Suprapubic skin (tissue), 4 donors: ENCODE measurements at regions not wholly inside any gene's neighbourhood (a gene's known extent, or its start where the extent isn't known, plus 50 kb on each side); places are given as distances from the start of the nearest gene placed in this dataset.

Source experiments
- DNase-seq, 2 donors: peaks; one replicate each; pipeline ENCODE4 v3.0.0-alpha.2; 2019; ENCODE audit warnings: low spot score in 2 of 2
- H3K27ac ChIP-seq: fragments of 200-600 bp; sonication (generic); one replicate; pipeline ENCODE4 v1.5.1; 2019
- H3K27me3 ChIP-seq: fragments of 200-600 bp; sonication (generic); one replicate; pipeline ENCODE4 v1.5.1; 2019
- H3K36me3 ChIP-seq: fragments of 200-600 bp; sonication (generic); one replicate; pipeline ENCODE4 v1.5.1; 2019
- H3K4me1 ChIP-seq: fragments of 200-600 bp; sonication (generic); one replicate; pipeline ENCODE4 v1.5.1; 2019
- H3K4me3 ChIP-seq: fragments of 200-600 bp; sonication (generic); one replicate; pipeline ENCODE4 v1.5.1; 2019; ENCODE audit warnings: mild to moderate bottlenecking
- H3K9me3 ChIP-seq: fragments of 200-600 bp; sonication (generic); one replicate; pipeline ENCODE4 v1.5.1; 2019
- CTCF ChIP-seq, 2 donors: fragments of 200-600 bp in 1 of 2; fragments of 450-650 bp in 1 of 2; sonication (generic) in 1 of 2; IDR thresholded peaks; one replicate each; pipeline ENCODE4 v1.5.1; 2016 to 2019; ENCODE audit warnings: antibody characterized with exemption in 2 of 2, mild to moderate bottlenecking in 1 of 2, moderate library complexity in 1 of 2
- EP300 ChIP-seq: sonication (generic); formaldehyde crosslinking; IDR thresholded peaks from one replicate; pipeline ENCODE4 v1.6.1; 2017; ENCODE audit warnings: antibody characterized with exemption
- POLR2A ChIP-seq, 2 donors: fragments of 450-650 bp; IDR thresholded peaks; one replicate each; pipeline ENCODE4 v1.6.1; 2017; ENCODE audit warnings: antibody characterized with exemption in 2 of 2, mild to moderate bottlenecking in 2 of 2, moderate library complexity in 2 of 2
- POLR2AphosphoS5 ChIP-seq, 3 donors: sonication (generic); formaldehyde crosslinking; IDR thresholded peaks; one replicate each; pipeline ENCODE4 v1.6.1; 2017; ENCODE audit warnings: antibody characterized with exemption in 3 of 3
- WGBS: methylation state at CpG from one replicate; pipeline ENCODE4 v1.1.5; 2018; 5-methylcytosine and 5-hydroxymethylcytosine counted together

DNA sequence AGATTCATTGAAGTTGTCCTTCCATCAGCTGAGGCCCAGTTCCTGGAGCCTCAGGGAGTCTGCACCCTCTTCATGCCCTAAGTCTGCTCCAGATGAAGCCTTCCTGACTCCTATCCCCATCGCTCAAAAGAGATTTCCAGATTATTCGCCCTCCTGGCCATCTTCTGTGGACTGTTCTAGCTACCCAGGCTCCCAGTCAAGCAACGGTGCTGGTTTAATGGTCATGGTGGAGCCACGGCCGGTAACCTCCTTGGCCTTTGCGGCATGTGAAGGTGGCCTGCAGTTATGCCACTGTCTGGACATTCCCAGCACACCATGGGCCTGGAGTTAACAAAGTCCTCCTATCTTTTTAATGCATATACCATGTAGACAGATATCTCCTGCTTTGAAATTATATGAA is 140.1 kb upstream of the ASB18 start:
- TF ChIP-seq POLR2AphosphoS5 (IDR thresholded peaks at IDR 0.05): no peak
- no peaks in the 10 kb centered on the region for H3K9me3 ChIP-seq
- no peaks in the 10 kb centered on the region for H3K4me1 ChIP-seq
- H3K27ac ChIP-seq: no peak overlapping the region
- DNase-seq: peak in 1 of 2 donors; percentile 45
- H3K4me3 ChIP-seq: no peak overlapping the region
- H3K36me3 ChIP-seq: no peaks in the 10 kb centered on the region
- no peaks in the 10 kb centered on the region for H3K27me3 ChIP-seq
- 94% methylated on average over 6 of the region's 6 CpGs for WGBS

GRCh38 chr2:236405357-236405756 is 141.2 kb upstream of the ASB18 start:
- no peak for TF ChIP-seq POLR2AphosphoS5 (IDR thresholded peaks at IDR 0.05)
- Histone ChIP-seq H3K27me3 (no peaks in the 10 kb centered on the region), H3K36me3 (no peaks in the 10 kb centered on the region), H3K27ac (no peak overlapping the region), H3K4me1 (no peaks in the 10 kb centered on the region), H3K4me3 (no peak overlapping the region), H3K9me3 (no peaks in the 10 kb centered on the region)
- 96% methylated on average over 8 of the region's 8 CpGs for WGBS
- DNase-seq: no peak

- H3K9me3 ChIP-seq: no peaks in the 10 kb centered on the region
- H3K27me3 ChIP-seq: no peaks in the 10 kb centered on the region
- TF ChIP-seq CTCF (IDR thresholded peaks at IDR 0.05): no peak
- TF ChIP-seq EP300: no peak
- TF ChIP-seq POLR2AphosphoS5 (IDR thresholded peaks at IDR 0.05): no peak
- TF ChIP-seq POLR2A (IDR thresholded peaks at IDR 0.05): no peak
- H3K4me3 ChIP-seq: no peak overlapping the region
- H3K36me3 ChIP-seq: no peaks in the 10 kb centered on the region
- H3K27ac ChIP-seq: no peak overlapping the region
- 100% methylated on average over 2 of the region's 7 CpGs for WGBS
- DNase-seq: no peak
- no peaks in the 10 kb centered on the region for H3K4me1 ChIP-seq
Observed at GRCh38 chr2:236408090-236408489, 143.9 kb upstream of the ASB18 start.

- H3K9me3 ChIP-seq: no peaks in the 10 kb centered on the region
- 94% methylated on average over 9 of the region's 9 CpGs for WGBS
- no peak overlapping the region for H3K4me3 ChIP-seq
- no peak for TF ChIP-seq POLR2AphosphoS5 (IDR thresholded peaks at IDR 0.05)
- no peak for TF ChIP-seq POLR2A (IDR thresholded peaks at IDR 0.05)
- TF ChIP-seq EP300: no peak
- no peaks in the 10 kb centered on the region for H3K4me1 ChIP-seq
- H3K36me3 ChIP-seq: no peaks in the 10 kb centered on the region
- DNase-seq: no peak
- H3K27ac ChIP-seq: no peak overlapping the region
- no peaks in the 10 kb centered on the region for H3K27me3 ChIP-seq
Observed at GRCh38 chr2:236408786-236409185, 144.6 kb upstream of the ASB18 start.

GRCh38 chr2:236415684-236416444 is 151.7 kb upstream of the ASB18 start:
- H3K27me3 ChIP-seq: peaks cover 5% of the 10 kb centered on the region
- no peak for DNase-seq
- H3K27ac ChIP-seq: no peak overlapping the region
- H3K36me3 ChIP-seq: no peaks in the 10 kb centered on the region
- WGBS: 48% methylated on average over 7 of the region's 7 CpGs
- TF ChIP-seq POLR2A (IDR thresholded peaks at IDR 0.05) (no peak), POLR2AphosphoS5 (IDR thresholded peaks at IDR 0.05) (no peak), EP300 (no peak), CTCF (IDR thresholded peaks at IDR 0.05) (no peak)
- H3K4me1 ChIP-seq: no peaks in the 10 kb centered on the region
- no peak overlapping the region for H3K4me3 ChIP-seq
- no peaks in the 10 kb centered on the region for H3K9me3 ChIP-seq

DNA sequence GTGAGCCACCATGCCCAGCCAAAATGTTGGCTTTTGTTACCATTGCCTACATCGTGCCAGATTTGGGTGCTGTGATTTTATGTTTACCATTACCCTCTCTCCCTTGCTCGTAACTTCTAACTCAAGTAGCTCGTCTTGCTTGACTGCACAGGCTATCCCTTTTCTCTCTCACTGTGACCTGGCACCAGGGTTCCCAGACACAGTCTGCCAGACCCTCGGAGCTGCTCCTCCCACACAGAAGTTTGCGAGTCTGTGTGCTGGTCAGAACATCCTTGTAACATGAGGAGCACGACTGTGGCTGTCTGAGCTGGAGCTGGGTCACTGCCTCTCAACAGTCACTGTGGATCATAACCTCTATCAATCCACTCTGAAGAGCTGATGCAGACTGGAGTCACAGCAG is 152.5 kb upstream of the ACKR3 start:
- H3K27me3 ChIP-seq: peaks cover 5% of the 10 kb centered on the region
- no peak overlapping the region for H3K27ac ChIP-seq
- no peak overlapping the region for H3K4me3 ChIP-seq
- H3K36me3 ChIP-seq: no peaks in the 10 kb centered on the region
- TF ChIP-seq POLR2AphosphoS5 (IDR thresholded peaks at IDR 0.05) (no peak), POLR2A (IDR thresholded peaks at IDR 0.05) (no peak), EP300 (no peak), CTCF (IDR thresholded peaks at IDR 0.05) (no peak)
- no peaks in the 10 kb centered on the region for H3K9me3 ChIP-seq
- no peaks in the 10 kb centered on the region for H3K4me1 ChIP-seq
- WGBS: 78% methylated on average over 6 of the region's 6 CpGs
- no peak for DNase-seq

DNA sequence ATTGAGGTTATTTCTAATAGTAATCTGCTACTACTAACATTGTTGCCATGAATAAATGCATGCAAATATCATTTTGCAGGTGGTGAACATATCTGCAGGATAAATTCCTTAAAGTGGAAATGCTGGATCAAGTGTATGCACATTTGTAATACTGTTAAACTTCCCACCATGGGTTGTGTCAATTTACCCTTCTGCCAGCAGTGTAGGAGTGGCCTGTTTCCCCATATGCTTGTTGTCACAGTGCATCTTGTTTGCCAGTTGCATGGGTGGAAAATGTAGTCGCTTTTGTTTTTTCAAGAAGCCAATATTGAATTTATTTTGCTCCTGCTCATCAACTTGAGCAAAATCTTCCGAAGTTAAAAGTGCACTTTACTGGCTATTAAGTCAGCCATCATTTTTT is 139.0 kb upstream of the ACKR3 start:
- H3K9me3 ChIP-seq: no peaks in the 10 kb centered on the region
- H3K4me3 ChIP-seq: no peak overlapping the region
- H3K36me3 ChIP-seq: no peaks in the 10 kb centered on the region
- DNase-seq: no peak
- no peak for TF ChIP-seq POLR2AphosphoS5 (IDR thresholded peaks at IDR 0.05)
- TF ChIP-seq POLR2A (IDR thresholded peaks at IDR 0.05): no peak
- TF ChIP-seq EP300: no peak
- TF ChIP-seq CTCF (IDR thresholded peaks at IDR 0.05): no peak
- no peak overlapping the region for H3K27ac ChIP-seq
- H3K27me3 ChIP-seq: peaks cover 2% of the 10 kb centered on the region
- no peaks in the 10 kb centered on the region for H3K4me1 ChIP-seq
- WGBS: 49% methylated on average over 2 of the region's 2 CpGs
